ENCODE measurements at regions not wholly inside any gene's neighbourhood (a gene's known extent, or its start where the extent isn't known, plus 50 kb on each side); places are given as distances from the start of the nearest gene placed in this dataset.

DNA sequence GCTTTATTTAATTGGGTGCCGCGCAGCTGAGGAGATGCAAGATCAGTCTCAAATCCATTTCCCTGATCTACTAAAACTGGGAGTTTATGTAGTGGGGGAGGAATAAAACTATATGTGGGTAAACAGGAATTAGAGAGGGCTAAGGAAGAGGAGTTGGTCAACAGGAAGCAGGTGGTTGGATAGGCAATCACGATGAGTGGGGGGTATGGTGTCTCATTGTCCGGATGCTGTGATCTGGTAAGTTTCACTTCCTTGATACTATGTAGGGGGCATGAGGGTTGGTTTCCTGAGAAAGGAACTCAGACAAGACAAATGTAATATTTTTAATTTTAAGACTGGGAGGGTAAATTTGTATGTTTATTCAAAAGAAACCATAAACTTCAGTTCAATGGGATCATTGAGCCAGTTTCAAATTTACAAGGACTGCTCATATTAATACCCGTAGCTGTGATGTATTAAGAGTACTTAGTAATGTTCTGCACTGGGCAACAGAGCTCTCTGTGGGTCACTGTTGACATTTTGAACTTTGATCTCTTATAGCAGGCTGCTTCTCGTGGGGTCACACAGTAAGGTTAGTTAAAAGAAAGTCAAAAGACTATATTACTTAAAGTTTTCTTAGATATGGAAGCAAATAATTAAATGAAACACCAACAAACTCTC lies 786.2 kb upstream of the FBXO33 start:
- WGBS (ENCODE audit: low lambda C conversion rate), result 25% methylated on average over 6 of the region's 6 CpGs
- Histone ChIP-seq H3F3A (replicated peaks; ENCODE audit: insufficient read depth) (no peaks in the 10 kb centered on the region), H3K27ac (ENCODE audit: low read depth in 2 of 2, low read length in 1 of 2) (no peak overlapping the region), H3K4me3 (ENCODE audit: low read depth in 2 of 2, low read length in 1 of 2) (no peak overlapping the region), H3K9ac (no peak overlapping the region), H3K4me2 (no peak overlapping the region), H4K20me1 (ENCODE audit: insufficient read depth) (no peaks in the 10 kb centered on the region), H3K4me1 (ENCODE audit: control insufficient read depth in 1 of 2, insufficient read depth in 2 of 2, low read depth in 1 of 2, low read length in 1 of 2) (no peaks in the 10 kb centered on the region), H3K36me3 (replicated peaks in 1 of 2; ENCODE audit: control insufficient read depth in 1 of 2, insufficient read depth in 2 of 2, low read length in 1 of 2) (no peaks in the 10 kb centered on the region), H3K79me2 (ENCODE audit: insufficient read depth) (no peaks in the 10 kb centered on the region), H3K9me2 (no peaks in the 10 kb centered on the region), H2AFZ (ENCODE audit: low read depth) (no peak overlapping the region), H3K27me3 (ENCODE audit: insufficient read depth) (no peaks in the 10 kb centered on the region), H3K9me3 (no peaks in the 10 kb centered on the region)
- ChIA-PET CTCF (no interaction called here), POLR2A (no interaction called here)
- no peak for TF ChIP-seq YY1 (IDR thresholded peaks at IDR 0.05; ENCODE audit: low read depth)
- TF ChIP-seq, protein P1, sequence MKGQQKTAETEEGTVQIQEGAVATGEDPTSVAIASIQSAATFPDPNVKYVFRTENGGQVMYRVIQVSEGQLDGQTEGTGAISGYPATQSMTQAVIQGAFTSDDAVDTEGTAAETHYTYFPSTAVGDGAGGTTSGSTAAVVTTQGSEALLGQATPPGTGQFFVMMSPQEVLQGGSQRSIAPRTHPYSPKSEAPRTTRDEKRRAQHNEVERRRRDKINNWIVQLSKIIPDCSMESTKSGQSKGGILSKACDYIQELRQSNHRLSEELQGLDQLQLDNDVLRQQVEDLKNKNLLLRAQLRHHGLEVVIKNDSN (IDR thresholded peaks at IDR 0.05; ENCODE audit: borderline replicate concordance, low read depth), result no peak
- TF ChIP-seq SMC3 (IDR thresholded peaks at IDR 0.05; ENCODE audit: low read depth, low read length), result no peak
- TF ChIP-seq, protein P2, sequence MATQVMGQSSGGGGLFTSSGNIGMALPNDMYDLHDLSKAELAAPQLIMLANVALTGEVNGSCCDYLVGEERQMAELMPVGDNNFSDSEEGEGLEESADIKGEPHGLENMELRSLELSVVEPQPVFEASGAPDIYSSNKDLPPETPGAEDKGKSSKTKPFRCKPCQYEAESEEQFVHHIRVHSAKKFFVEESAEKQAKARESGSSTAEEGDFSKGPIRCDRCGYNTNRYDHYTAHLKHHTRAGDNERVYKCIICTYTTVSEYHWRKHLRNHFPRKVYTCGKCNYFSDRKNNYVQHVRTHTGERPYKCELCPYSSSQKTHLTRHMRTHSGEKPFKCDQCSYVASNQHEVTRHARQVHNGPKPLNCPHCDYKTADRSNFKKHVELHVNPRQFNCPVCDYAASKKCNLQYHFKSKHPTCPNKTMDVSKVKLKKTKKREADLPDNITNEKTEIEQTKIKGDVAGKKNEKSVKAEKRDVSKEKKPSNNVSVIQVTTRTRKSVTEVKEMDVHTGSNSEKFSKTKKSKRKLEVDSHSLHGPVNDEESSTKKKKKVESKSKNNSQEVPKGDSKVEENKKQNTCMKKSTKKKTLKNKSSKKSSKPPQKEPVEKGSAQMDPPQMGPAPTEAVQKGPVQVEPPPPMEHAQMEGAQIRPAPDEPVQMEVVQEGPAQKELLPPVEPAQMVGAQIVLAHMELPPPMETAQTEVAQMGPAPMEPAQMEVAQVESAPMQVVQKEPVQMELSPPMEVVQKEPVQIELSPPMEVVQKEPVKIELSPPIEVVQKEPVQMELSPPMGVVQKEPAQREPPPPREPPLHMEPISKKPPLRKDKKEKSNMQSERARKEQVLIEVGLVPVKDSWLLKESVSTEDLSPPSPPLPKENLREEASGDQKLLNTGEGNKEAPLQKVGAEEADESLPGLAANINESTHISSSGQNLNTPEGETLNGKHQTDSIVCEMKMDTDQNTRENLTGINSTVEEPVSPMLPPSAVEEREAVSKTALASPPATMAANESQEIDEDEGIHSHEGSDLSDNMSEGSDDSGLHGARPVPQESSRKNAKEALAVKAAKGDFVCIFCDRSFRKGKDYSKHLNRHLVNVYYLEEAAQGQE (IDR thresholded peaks at IDR 0.05; ENCODE audit: low read depth, low read length), result no peak
- TF ChIP-seq NFIC (IDR thresholded peaks at IDR 0.05; ENCODE audit: borderline replicate concordance), result no peak
- no peak for TF ChIP-seq RFX5 (IDR thresholded peaks at IDR 0.05; ENCODE audit: low read length)
- no peak for TF ChIP-seq RXRA (IDR thresholded peaks at IDR 0.05; ENCODE audit: borderline replicate concordance, low read depth)
- TF ChIP-seq SIN3A (IDR thresholded peaks at IDR 0.05; ENCODE audit: borderline replicate concordance, low read depth, low read length), result no peak
- no peak for TF ChIP-seq MXI1 (IDR thresholded peaks at IDR 0.05; ENCODE audit: low read depth, low read length)
- no peak for TF ChIP-seq GATA2 (CRISPR knock-in tag; IDR thresholded peaks at IDR 0.05)
- TF ChIP-seq POLR2AphosphoS5 (IDR thresholded peaks at IDR 0.05; ENCODE audit: low read depth, low read length), result no peak
- no peak for TF ChIP-seq FOSL2 (IDR thresholded peaks at IDR 0.05; ENCODE audit: borderline replicate concordance, low read depth)
- TF ChIP-seq FOXJ3 (CRISPR knock-in tag; IDR thresholded peaks at IDR 0.05), result no peak
- TF ChIP-seq, protein P3, sequence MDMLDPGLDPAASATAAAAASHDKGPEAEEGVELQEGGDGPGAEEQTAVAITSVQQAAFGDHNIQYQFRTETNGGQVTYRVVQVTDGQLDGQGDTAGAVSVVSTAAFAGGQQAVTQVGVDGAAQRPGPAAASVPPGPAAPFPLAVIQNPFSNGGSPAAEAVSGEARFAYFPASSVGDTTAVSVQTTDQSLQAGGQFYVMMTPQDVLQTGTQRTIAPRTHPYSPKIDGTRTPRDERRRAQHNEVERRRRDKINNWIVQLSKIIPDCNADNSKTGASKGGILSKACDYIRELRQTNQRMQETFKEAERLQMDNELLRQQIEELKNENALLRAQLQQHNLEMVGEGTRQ (IDR thresholded peaks at IDR 0.05; ENCODE audit: borderline replicate concordance, low read depth, low read length), result no peak
- no peak for TF ChIP-seq FOXM1 (IDR thresholded peaks at IDR 0.05; ENCODE audit: low read depth)
- no peak for TF ChIP-seq EP300 (IDR thresholded peaks at IDR 0.05; ENCODE audit: borderline replicate concordance in 1 of 2, low read depth in 1 of 2, low read length in 1 of 2)
- no peak for TF ChIP-seq NRF1 (IDR thresholded peaks at IDR 0.05; ENCODE audit: low read depth, low read length)
- no peak for TF ChIP-seq TAF1 (IDR thresholded peaks at IDR 0.05; ENCODE audit: borderline replicate concordance, low read depth, low read length)
- DNase-seq, result no peak
